GM12891 (cell line): ENCODE measurements at regions not wholly inside any gene's neighbourhood (a gene's known extent, or its start where the extent isn't known, plus 50 kb on each side); places are given as distances from the start of the nearest gene placed in this dataset.

Experiments used
- POU2F2 ChIP-seq: IDR thresholded peaks from 2 replicates; pipeline ENCODE4 v1.6.1; 2011; ENCODE audit warnings: low read depth, mild to moderate bottlenecking, control low read depth, low read length, moderate library complexity
- TAF1 ChIP-seq: IDR thresholded peaks from 2 replicates; pipeline ENCODE4 v1.6.1; 2011; ENCODE audit warnings: low read depth, low read length, control low read depth

GRCh38 chr7:84446991-84447480 lies 252.4 kb upstream of the SEMA3A start:
- TF ChIP-seq POU2F2 (no peak), TAF1 (no peak)
